ENCODE measurements at regions not wholly inside any gene's neighbourhood (a gene's known extent, or its start where the extent isn't known, plus 50 kb on each side); places are given as distances from the start of the nearest gene placed in this dataset.

- ChIA-PET POLR2A (ENCODE audit: low non-redundant PET) (no interaction called here), CTCF (no interaction called here)
- Histone ChIP-seq H3K36me3 (ENCODE audit: insufficient read depth, low read length, poor library complexity, severe bottlenecking) (no peaks in the 10 kb centered on the region), H3K27ac (ENCODE audit: low read depth, low read length, poor library complexity, severe bottlenecking) (no peak overlapping the region), H3K27me3 (replicated peaks; ENCODE audit: insufficient read depth, low read depth, low read length, poor library complexity) (no peaks in the 10 kb centered on the region), H3K4me1 (ENCODE audit: insufficient read depth, low read length, poor library complexity, severe bottlenecking) (no peaks in the 10 kb centered on the region), H3K4me3 (ENCODE audit: low read depth, low read length, poor library complexity, severe bottlenecking) (no peak overlapping the region), H3K9me3 (ENCODE audit: low read depth, low read length, poor library complexity, severe bottlenecking) (peaks cover 33% of the 10 kb centered on the region)
- intact Hi-C loops (cut with micrococcal nuclease; ENCODE audit: unreplicated experiment) = no loop called here
- no TSS peak for BruUV-seq (replicated peaks)
- TF ChIP-seq CTCF (conservative IDR thresholded peaks at IDR 0.05; ENCODE audit: low read depth, low read length) (no peak), EZH2 (IDR thresholded peaks at IDR 0.05; ENCODE audit: borderline replicate concordance, low read depth, low read length, poor library complexity, severe bottlenecking) (no peak)
- no peak for DNase-seq (ENCODE audit: low spot score)
Observed at GRCh38 chr3:95037927-95038326, 975.1 kb downstream of the NSUN3 start.

GRCh38 chr3:95044101-95044500, 981.2 kb downstream of the NSUN3 start:
- no TSS peak for BruUV-seq (replicated peaks)
- no peak for TF ChIP-seq EZH2 (IDR thresholded peaks at IDR 0.05; ENCODE audit: borderline replicate concordance, low read depth, low read length, poor library complexity, severe bottlenecking)
- TF ChIP-seq CTCF (conservative IDR thresholded peaks at IDR 0.05; ENCODE audit: low read depth, low read length) = no peak
- intact Hi-C loops (cut with micrococcal nuclease; ENCODE audit: unreplicated experiment) = no loop called here
- Histone ChIP-seq H3K4me1 (ENCODE audit: insufficient read depth, low read length, poor library complexity, severe bottlenecking) (no peaks in the 10 kb centered on the region), H3K27ac (ENCODE audit: low read depth, low read length, poor library complexity, severe bottlenecking) (no peak overlapping the region), H3K36me3 (ENCODE audit: insufficient read depth, low read length, poor library complexity, severe bottlenecking) (no peaks in the 10 kb centered on the region), H3K27me3 (replicated peaks; ENCODE audit: insufficient read depth, low read depth, low read length, poor library complexity) (no peaks in the 10 kb centered on the region), H3K9me3 (ENCODE audit: low read depth, low read length, poor library complexity, severe bottlenecking) (peaks cover 24% of the 10 kb centered on the region), H3K4me3 (ENCODE audit: low read depth, low read length, poor library complexity, severe bottlenecking) (no peak overlapping the region)
- DNase-seq (ENCODE audit: low spot score) = no peak
- ChIA-PET POLR2A (ENCODE audit: low non-redundant PET) (no interaction called here), CTCF (no interaction called here)

- TF ChIP-seq CTCF (conservative IDR thresholded peaks at IDR 0.05; ENCODE audit: low read depth, low read length) = no peak
- no peak for TF ChIP-seq EZH2 (IDR thresholded peaks at IDR 0.05; ENCODE audit: borderline replicate concordance, low read depth, low read length, poor library complexity, severe bottlenecking)
- intact Hi-C loops (cut with micrococcal nuclease; ENCODE audit: unreplicated experiment) = no loop called here
- Histone ChIP-seq H3K4me1 (ENCODE audit: insufficient read depth, low read length, poor library complexity, severe bottlenecking) (no peaks in the 10 kb centered on the region), H3K27me3 (replicated peaks; ENCODE audit: insufficient read depth, low read depth, low read length, poor library complexity) (no peaks in the 10 kb centered on the region), H3K27ac (ENCODE audit: low read depth, low read length, poor library complexity, severe bottlenecking) (no peak overlapping the region), H3K9me3 (ENCODE audit: low read depth, low read length, poor library complexity, severe bottlenecking) (peaks cover 37% of the 10 kb centered on the region), H3K36me3 (ENCODE audit: insufficient read depth, low read length, poor library complexity, severe bottlenecking) (no peaks in the 10 kb centered on the region), H3K4me3 (ENCODE audit: low read depth, low read length, poor library complexity, severe bottlenecking) (no peak overlapping the region)
- ChIA-PET CTCF (no interaction called here), POLR2A (ENCODE audit: low non-redundant PET) (no interaction called here)
- no peak for DNase-seq (ENCODE audit: low spot score)
- no TSS peak for BruUV-seq (replicated peaks)
Observed at GRCh38 chr3:95048564-95048963, 985.7 kb downstream of the NSUN3 start.

Measured in A673 (cell line).